A549 (cell line): ENCODE measurements at regions not wholly inside any gene's neighbourhood (a gene's known extent, or its start where the extent isn't known, plus 50 kb on each side); places are given as distances from the start of the nearest gene placed in this dataset.

Experiments
- ATAC-seq, 2 experiments: fragments of 200-7000 bp in 1 of 2; fragments of >200 bp in 1 of 2; cut with Nextera tagmentation in 1 of 2; cut with Tn5 transposase in 1 of 2; 3 replicates each; pipeline versions ENCODE4 v1.8.0 to v1.9.1; 2018 to 2020; ENCODE audit warnings: mild to moderate bottlenecking in 1 of 2, moderate library complexity in 1 of 2
- CTCF ChIA-PET: fragments of 300-600 bp; sonication (Branson Sonifier 250); formaldehyde crosslinking; extraction: SDS; loops from one replicate; lab custom pipeline; 2021; ENCODE audit warnings: antibody characterized with exemption, inconsistent platforms; lab: Yijun Ruan, JAX
- POLR2A ChIA-PET: fragments of 350-600 bp; formaldehyde crosslinking; extraction: SDS; loops from one replicate; lab custom pipeline; 2021; ENCODE audit warnings: antibody characterized with exemption, inconsistent platforms; lab: Yijun Ruan, JAX
- DNase-seq, 2 experiments: peaks; one replicate each; pipeline versions ENCODE4 v3.0.0 to v3.0.0-alpha.2; 2011 to 2016; ENCODE audit warnings: low read depth in 1 of 2, low spot score in 1 of 2
- FAIRE-seq: peaks from 2 replicates; lab custom pipeline; 2011; peaks lifted over from hg19 to GRCh38; lab: Jason Lieb, UNC
- H3K27ac ChIP-seq, 2 experiments: fragments of >200 bp; sonication (Bioruptor Twin); formaldehyde crosslinking; 3 replicates each; pipeline ENCODE4 v1.5.1; 2016 to 2017
- H3K4me1 ChIP-seq: fragments of >200 bp; sonication (Bioruptor Twin); formaldehyde crosslinking; 3 replicates; pipeline ENCODE4 v1.6.1; 2016
- H3K4me2 ChIP-seq: fragments of >200 bp; sonication (Bioruptor Twin); formaldehyde crosslinking; 3 replicates; pipeline ENCODE4 v1.6.1; 2016
- H3K4me3 ChIP-seq: fragments of >200 bp; sonication (Bioruptor Twin); formaldehyde crosslinking; 3 replicates; pipeline ENCODE4 v1.5.1; 2016
- H3K9me3 ChIP-seq: fragments of >200 bp; sonication (Bioruptor Twin); formaldehyde crosslinking; 3 replicates; pipeline ENCODE4 v1.6.1; 2016
- BHLHE40 ChIP-seq: IDR thresholded peaks from 2 replicates; pipeline ENCODE4 v1.6.1; 2012; ENCODE audit warnings: low read depth, low read length, inconsistent platforms
- CBX2 ChIP-seq: fragments of 200-600 bp; sonication (generic); IDR thresholded peaks from 2 replicates; pipeline ENCODE4 v1.6.1; 2016; ENCODE audit warnings: low read depth, mild to moderate bottlenecking, borderline replicate concordance
- CHD2 ChIP-seq: fragments of 150-350 bp; IDR thresholded peaks from 2 replicates; pipeline ENCODE4 v1.6.1; 2014; ENCODE audit warnings: low read length; ENCODE audit not compliant: partially characterized antibody
- CTCF ChIP-seq: fragments of >200 bp; sonication (Bioruptor Twin); formaldehyde crosslinking; IDR thresholded peaks from 3 replicates; pipeline ENCODE4 v1.5.1; 2016
- EHF ChIP-seq: fragments of 250-450 bp; sonication (Bioruptor Pico); IDR thresholded peaks from 2 replicates; pipeline ENCODE4 v1.5.0; 2020; ENCODE audit warnings: mild to moderate bottlenecking
- EHMT2 ChIP-seq: fragments of 200-600 bp; sonication (generic); IDR thresholded peaks from 2 replicates; pipeline ENCODE4 v1.6.1; 2016; ENCODE audit warnings: antibody characterized with exemption, low read depth, mild to moderate bottlenecking, moderate library complexity
- EP300 ChIP-seq, 2 experiments: fragments of >200 bp; sonication (Bioruptor Twin); formaldehyde crosslinking; IDR thresholded peaks; 2 replicates in 1 of 2; 3 replicates in 1 of 2; pipeline ENCODE4 v1.6.1; 2016 to 2017
- FOSB ChIP-seq: fragments of 250-450 bp; sonication (Bioruptor Pico); IDR thresholded peaks from 2 replicates; pipeline ENCODE4 v1.5.0; 2020; ENCODE audit warnings: mild to moderate bottlenecking, moderate library complexity
- FOXS1 ChIP-seq: fragments of 250-450 bp; sonication (Bioruptor Pico); IDR thresholded peaks from 2 replicates; pipeline ENCODE4 v1.5.0; 2020; ENCODE audit warnings: mild to moderate bottlenecking, moderate library complexity
- HES2 ChIP-seq: fragments of >200 bp; sonication (Bioruptor Twin); formaldehyde crosslinking; IDR thresholded peaks from 2 replicates; pipeline ENCODE4 v1.6.1; 2016
- HMGXB4 ChIP-seq: fragments of 250-450 bp; sonication (Bioruptor Pico); IDR thresholded peaks from 2 replicates; pipeline ENCODE4 v1.5.0; 2021; ENCODE audit warnings: mild to moderate bottlenecking, moderate library complexity, borderline replicate concordance
- HOXA7 ChIP-seq: fragments of 250-450 bp; sonication (Bioruptor Pico); IDR thresholded peaks from 2 replicates; pipeline ENCODE4 v1.5.0; 2020; ENCODE audit warnings: mild to moderate bottlenecking, moderate library complexity
- JUNB ChIP-seq: fragments of >200 bp; sonication (Bioruptor Twin); formaldehyde crosslinking; IDR thresholded peaks from 2 replicates; pipeline ENCODE4 v1.6.1; 2016
- KDM1A ChIP-seq: fragments of 200-600 bp; sonication (generic); IDR thresholded peaks from 2 replicates; pipeline ENCODE4 v1.6.1; 2016; ENCODE audit warnings: low read depth, mild to moderate bottlenecking
- MAFK ChIP-seq: fragments of 450-650 bp; IDR thresholded peaks from 2 replicates; pipeline ENCODE4 v1.6.1; 2014; ENCODE audit not compliant: partially characterized antibody
- MYC ChIP-seq: IDR thresholded peaks from 2 replicates; pipeline ENCODE4 v1.6.1; 2012; ENCODE audit warnings: mild to moderate bottlenecking, inconsistent platforms, low read length, improper control_type of control experiment, borderline replicate concordance
- NPAS2 ChIP-seq: fragments of 250-450 bp; sonication (Bioruptor Pico); IDR thresholded peaks from 2 replicates; pipeline ENCODE4 v1.8.0; 2022; ENCODE audit warnings: mild to moderate bottlenecking, moderate library complexity, borderline replicate concordance
- NR3C1 ChIP-seq: fragments of >200 bp; sonication (Bioruptor Twin); formaldehyde crosslinking; IDR thresholded peaks from 3 replicates; pipeline ENCODE4 v1.6.1; 2017
- PBX3 ChIP-seq: IDR thresholded peaks from 2 replicates; pipeline ENCODE4 v1.6.1; 2012
- PHF8 ChIP-seq: fragments of 200-600 bp; sonication (generic); IDR thresholded peaks from 2 replicates; pipeline ENCODE4 v1.6.1; 2016; ENCODE audit warnings: low read depth, mild to moderate bottlenecking, antibody characterized with exemption, moderate library complexity, borderline replicate concordance
- POLR2A ChIP-seq: IDR thresholded peaks from 2 replicates; pipeline ENCODE4 v1.6.1; 2012; ENCODE audit warnings: mild to moderate bottlenecking, low read length
- POLR2AphosphoS2 ChIP-seq: conservative IDR thresholded peaks from 2 replicates; pipeline ENCODE4 v1.6.1; 2012; ENCODE audit warnings: low read length, improper control_type of control experiment, inconsistent platforms
- RAD21 ChIP-seq, 2 experiments: fragments of >200 bp in 1 of 2; sonication (Bioruptor Twin) in 1 of 2; formaldehyde crosslinking in 1 of 2; IDR thresholded peaks in 1 of 2; conservative IDR thresholded peaks in 1 of 2; 2 replicates in 1 of 2; 3 replicates in 1 of 2; pipeline ENCODE4 v1.6.1; 2012 to 2018; ENCODE audit warnings: inconsistent platforms in 1 of 2
- RCOR1 ChIP-seq: fragments of 150-350 bp; IDR thresholded peaks from 2 replicates; pipeline ENCODE4 v1.6.1; 2014; ENCODE audit warnings: antibody characterized with exemption, low read length, low read depth
- REST ChIP-seq: fragments of 200-600 bp; sonication (generic); IDR thresholded peaks from 2 replicates; pipeline ENCODE4 v1.6.1; 2016; ENCODE audit warnings: antibody characterized with exemption, mild to moderate bottlenecking, moderate library complexity
- SMC3 ChIP-seq: fragments of >200 bp; sonication (Bioruptor Twin); formaldehyde crosslinking; IDR thresholded peaks from 3 replicates; pipeline ENCODE4 v1.6.1; 2018; ENCODE audit warnings: inconsistent platforms
- TFCP2L1 ChIP-seq: fragments of 250-450 bp; sonication (Bioruptor Pico); IDR thresholded peaks from 2 replicates; pipeline ENCODE4 v1.5.0; 2021; ENCODE audit warnings: mild to moderate bottlenecking
- TP53 ChIP-seq: fragments of 250-450 bp; sonication (Bioruptor Pico); IDR thresholded peaks from 2 replicates; pipeline ENCODE4 v1.5.0; 2021; ENCODE audit warnings: mild to moderate bottlenecking, moderate library complexity
- USF2 ChIP-seq: fragments of 450-650 bp; IDR thresholded peaks from 2 replicates; pipeline ENCODE4 v1.6.1; 2014; ENCODE audit warnings: antibody characterized with exemption
- ZFP36 ChIP-seq: fragments of 450-650 bp; IDR thresholded peaks from 2 replicates; pipeline ENCODE4 v1.6.1; 2014; ENCODE audit warnings: borderline replicate concordance; ENCODE audit not compliant: partially characterized antibody
- ZNF302 ChIP-seq: fragments of 250-450 bp; sonication (Bioruptor Pico); IDR thresholded peaks from 2 replicates; pipeline ENCODE4 v1.9.0; 2021; ENCODE audit warnings: inconsistent platforms, mild to moderate bottlenecking, moderate library complexity
- ZSCAN20 ChIP-seq: fragments of 250-450 bp; sonication (Bioruptor Pico); IDR thresholded peaks from 2 replicates; pipeline ENCODE4 v1.8.0; 2022; ENCODE audit warnings: mild to moderate bottlenecking, moderate library complexity
- WGBS: methylation state at CpG from one replicate; pipeline ENCODE4 v1.1.6; 2017; ENCODE audit errors: missing lambda C conversion rate; 5-methylcytosine and 5-hydroxymethylcytosine counted together

GRCh38 chr2:49286726-49287125, 132.4 kb upstream of the FSHR start:
- Histone ChIP-seq H3K4me1 (no peaks in the 10 kb centered on the region), H3K4me3 (no peak overlapping the region), H3K27ac (no peak overlapping the region), H3K9me3 (no peaks in the 10 kb centered on the region; the same call in 2 of the 3 replicates), H3K4me2 (no peak overlapping the region)
- DNase-seq (no peak), ATAC-seq (no peak), FAIRE-seq (no peak)
- ChIA-PET POLR2A (no interaction called here), CTCF (no interaction called here)
- no peak for TF ChIP-seq BHLHE40
- no peak for TF ChIP-seq POLR2A
- TF ChIP-seq NR3C1: no peak
- no peak for TF ChIP-seq ZSCAN20 (CRISPR knock-in tag)
- no peak for TF ChIP-seq CBX2
- TF ChIP-seq PBX3: no peak
- TF ChIP-seq POLR2AphosphoS2: no peak
- no peak for TF ChIP-seq RCOR1
- no peak for TF ChIP-seq CTCF
- TF ChIP-seq HOXA7 (CRISPR knock-in tag): no peak
- no peak for TF ChIP-seq MAFK
- no peak for TF ChIP-seq SMC3
- TF ChIP-seq MYC: no peak
- no peak for TF ChIP-seq KDM1A
- TF ChIP-seq RAD21 (conservative IDR thresholded peaks at IDR 0.05 in 1 of 2, IDR thresholded peaks at IDR 0.05 in 1 of 2): no peak
- no peak for TF ChIP-seq EP300 (IDR thresholded peaks at IDR 0.05)
- 4% methylated on average over 3 of the region's 3 CpGs for WGBS

- no peak for DNase-seq
- ATAC-seq: no peak
- FAIRE-seq: no peak
- ChIA-PET POLR2A (no interaction called here), CTCF (no interaction called here)
- TF ChIP-seq PHF8 (no peak), KDM1A (no peak), ZNF302 (CRISPR knock-in tag) (no peak), JUNB (no peak), CHD2 (no peak), TP53 (CRISPR knock-in tag) (no peak), BHLHE40 (no peak), HMGXB4 (CRISPR knock-in tag) (no peak), USF2 (no peak), REST (no peak), HES2 (no peak), EHMT2 (no peak), NPAS2 (no peak), FOXS1 (CRISPR knock-in tag) (no peak), EHF (CRISPR knock-in tag) (no peak), MYC (no peak), ZFP36 (no peak), FOSB (CRISPR knock-in tag) (no peak), TFCP2L1 (CRISPR knock-in tag) (no peak)
- H3K4me1 ChIP-seq: no peaks in the 10 kb centered on the region
- no peak overlapping the region for H3K4me2 ChIP-seq
- H3K27ac ChIP-seq: no peak overlapping the region
- no peaks in the 10 kb centered on the region; the same call in 2 of the 3 replicates for H3K9me3 ChIP-seq
- no peak overlapping the region for H3K4me3 ChIP-seq
- 1% methylated on average over 2 of the region's 2 CpGs for WGBS
Observed at GRCh38 chr2:49286045-49286444, 131.7 kb upstream of the FSHR start.
